AG04449 (cell line): ENCODE measurements at regions not wholly inside any gene's neighbourhood (a gene's known extent, or its start where the extent isn't known, plus 50 kb on each side); places are given as distances from the start of the nearest gene placed in this dataset.

Experiments
- CTCF ChIA-PET: fragments of 350-600 bp; formaldehyde crosslinking; extraction: SDS; loops from one replicate; lab custom pipeline; 2021; ENCODE audit warnings: antibody characterized with exemption; lab: Yijun Ruan, JAX
- POLR2A ChIA-PET: fragments of 400-600, 350-600 bp; formaldehyde crosslinking; extraction: SDS; loops from one replicate; lab custom pipeline; 2020; ENCODE audit warnings: antibody characterized with exemption, inconsistent platforms; lab: Yijun Ruan, JAX
- DNase-seq: peaks from one replicate; pipeline ENCODE4 v3.0.0-alpha.2; 2010; ENCODE audit warnings: low read depth, low spot score
- H3K4me3 ChIP-seq: 2 replicates; pipeline ENCODE4 v1.5.1; 2011; ENCODE audit warnings: low read depth, mild to moderate bottlenecking, control low read depth, low read length
- TF ChIP-seq, protein P1 (sequence below): IDR thresholded peaks from one replicate; pipeline ENCODE4 v1.5.1; 2011; ENCODE audit warnings: mild to moderate bottlenecking, moderate library complexity, low read length, control low read depth, inconsistent platforms; ENCODE audit not compliant: insufficient read depth; ENCODE audit errors: missing control alignments

DNA sequence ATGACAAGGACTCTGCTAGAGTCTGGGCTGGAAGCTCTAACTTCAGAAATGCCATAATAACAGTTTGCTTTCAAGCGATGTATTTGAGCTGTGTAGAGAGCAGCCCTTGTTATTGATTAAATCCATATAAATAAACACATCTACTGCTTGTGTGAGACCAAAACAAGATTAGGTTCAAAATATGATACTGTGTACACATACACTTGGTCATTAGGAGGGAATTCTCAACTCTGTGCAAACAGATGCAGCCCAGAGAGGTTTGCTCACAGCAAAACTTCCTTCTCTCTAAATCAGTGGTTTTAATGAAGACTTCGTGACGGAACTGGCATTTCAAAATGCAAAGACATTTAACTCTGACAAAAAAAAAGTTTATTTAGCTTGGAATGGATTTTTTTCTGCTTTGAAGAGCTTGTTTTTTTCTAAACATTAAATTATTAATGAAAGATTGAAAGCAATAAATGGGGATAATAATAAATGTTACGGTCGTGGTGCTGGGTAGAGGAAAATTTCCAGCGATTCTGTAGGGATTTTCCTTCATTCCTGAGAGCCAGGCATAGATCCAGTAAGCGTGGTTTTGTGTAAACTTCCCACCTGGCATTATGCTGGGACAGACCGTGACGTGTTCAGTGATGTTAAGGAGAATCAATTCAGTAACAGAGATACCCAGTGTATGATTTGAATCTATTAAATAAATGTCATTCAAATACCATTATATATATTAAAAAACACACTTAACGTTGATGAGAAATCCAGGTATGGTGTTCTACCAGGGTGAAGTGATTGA lies 213.7 kb downstream of the TEX29 start:
- TF ChIP-seq, protein P1, sequence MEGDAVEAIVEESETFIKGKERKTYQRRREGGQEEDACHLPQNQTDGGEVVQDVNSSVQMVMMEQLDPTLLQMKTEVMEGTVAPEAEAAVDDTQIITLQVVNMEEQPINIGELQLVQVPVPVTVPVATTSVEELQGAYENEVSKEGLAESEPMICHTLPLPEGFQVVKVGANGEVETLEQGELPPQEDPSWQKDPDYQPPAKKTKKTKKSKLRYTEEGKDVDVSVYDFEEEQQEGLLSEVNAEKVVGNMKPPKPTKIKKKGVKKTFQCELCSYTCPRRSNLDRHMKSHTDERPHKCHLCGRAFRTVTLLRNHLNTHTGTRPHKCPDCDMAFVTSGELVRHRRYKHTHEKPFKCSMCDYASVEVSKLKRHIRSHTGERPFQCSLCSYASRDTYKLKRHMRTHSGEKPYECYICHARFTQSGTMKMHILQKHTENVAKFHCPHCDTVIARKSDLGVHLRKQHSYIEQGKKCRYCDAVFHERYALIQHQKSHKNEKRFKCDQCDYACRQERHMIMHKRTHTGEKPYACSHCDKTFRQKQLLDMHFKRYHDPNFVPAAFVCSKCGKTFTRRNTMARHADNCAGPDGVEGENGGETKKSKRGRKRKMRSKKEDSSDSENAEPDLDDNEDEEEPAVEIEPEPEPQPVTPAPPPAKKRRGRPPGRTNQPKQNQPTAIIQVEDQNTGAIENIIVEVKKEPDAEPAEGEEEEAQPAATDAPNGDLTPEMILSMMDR: no peak
- ChIA-PET POLR2A (no interaction called here), CTCF (no interaction called here)
- H3K4me3 ChIP-seq: no peak overlapping the region
- no peak for DNase-seq

DNA sequence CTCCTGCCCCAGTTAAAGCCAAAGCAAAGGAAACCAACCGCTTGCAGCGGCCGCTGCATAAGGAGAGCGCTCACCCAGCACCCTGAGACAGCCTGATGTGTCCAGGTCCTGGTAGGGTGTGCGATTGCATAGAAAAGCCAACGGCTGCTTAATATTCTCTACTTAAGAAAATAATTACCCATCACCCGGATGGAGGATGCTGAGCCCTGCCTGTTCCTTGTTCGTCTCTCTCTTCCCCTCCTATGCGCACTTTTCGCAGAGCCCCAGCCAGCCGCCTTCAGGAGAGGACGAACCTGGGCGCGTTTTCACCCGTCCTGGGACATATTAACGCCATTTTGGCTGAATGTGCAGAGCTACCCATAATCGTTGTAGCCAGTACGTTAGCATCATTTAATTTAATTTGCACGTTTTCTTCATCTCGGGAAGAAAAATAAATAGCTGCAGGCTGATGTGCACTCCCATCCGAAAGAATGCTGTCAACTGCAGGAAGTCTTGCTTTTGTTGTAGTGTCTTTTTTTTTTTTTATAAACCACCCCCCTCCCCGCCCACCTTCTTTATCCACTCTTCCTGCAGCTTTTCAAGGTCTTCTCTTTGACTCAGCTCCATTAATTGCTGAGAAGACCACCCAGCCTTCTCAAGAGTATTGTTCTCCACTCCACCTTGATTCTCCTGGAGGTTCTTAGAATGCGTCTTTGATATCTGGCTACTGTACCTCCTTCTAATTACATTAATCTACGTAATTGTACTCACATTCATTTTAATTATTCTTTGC lies 214.5 kb downstream of the TEX29 start:
- ChIA-PET CTCF (no interaction called here), POLR2A (no interaction called here)

DNA sequence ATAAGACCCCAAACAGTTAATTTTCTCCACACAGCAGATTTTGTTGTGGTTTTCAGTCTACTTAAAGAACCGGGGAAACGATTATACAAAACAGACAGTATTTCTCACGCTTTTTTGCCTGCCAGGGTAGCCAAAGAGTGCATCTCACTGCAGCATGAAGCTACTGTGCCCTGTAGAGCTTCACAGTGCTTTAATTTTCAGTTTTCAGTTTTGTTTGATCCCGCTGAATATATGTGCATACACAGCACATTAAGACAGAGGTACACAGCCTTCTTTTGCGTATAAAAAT lies 215.0 kb downstream of the TEX29 start:
- ChIA-PET POLR2A (no interaction called here), CTCF (no interaction called here)
- no peak for DNase-seq
- no peak overlapping the region for H3K4me3 ChIP-seq
- TF ChIP-seq, protein P1: no peak

More for the DNA sequence above, 214.5 kb downstream of the TEX29 start:
- no peak overlapping the region for H3K4me3 ChIP-seq
- DNase-seq: no peak
- TF ChIP-seq, protein P1: no peak

DNA sequence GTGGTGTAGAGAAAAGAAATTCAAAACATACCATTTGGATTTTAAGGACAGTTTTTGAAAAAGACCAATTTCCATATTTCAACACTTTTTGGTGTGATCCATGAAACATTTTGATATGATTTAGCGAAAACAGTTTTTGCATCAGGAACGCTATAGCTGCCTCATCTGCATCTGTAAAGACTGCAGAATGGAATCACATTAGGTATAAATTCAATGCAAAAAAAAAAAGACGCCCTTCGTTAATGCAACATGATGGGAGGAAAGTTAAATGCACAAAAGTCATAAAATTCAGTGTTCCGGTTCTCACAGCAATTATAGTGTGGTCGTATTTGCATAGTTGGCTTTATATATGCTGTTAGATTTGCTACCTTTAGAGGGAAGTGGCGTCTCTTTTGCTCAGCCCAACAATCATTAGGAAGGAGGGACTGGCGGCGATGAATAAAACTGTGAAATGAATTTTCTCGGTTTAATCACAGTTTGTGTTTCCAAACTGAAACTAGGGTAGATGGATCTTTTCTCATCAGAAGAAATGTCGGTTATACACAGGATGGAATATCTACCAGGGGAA lies 215.7 kb downstream of the TEX29 start:
- H3K4me3 ChIP-seq: no peak overlapping the region
- no peak for DNase-seq
- TF ChIP-seq, protein P1: no peak
- ChIA-PET CTCF (no interaction called here), POLR2A (no interaction called here)

DNA sequence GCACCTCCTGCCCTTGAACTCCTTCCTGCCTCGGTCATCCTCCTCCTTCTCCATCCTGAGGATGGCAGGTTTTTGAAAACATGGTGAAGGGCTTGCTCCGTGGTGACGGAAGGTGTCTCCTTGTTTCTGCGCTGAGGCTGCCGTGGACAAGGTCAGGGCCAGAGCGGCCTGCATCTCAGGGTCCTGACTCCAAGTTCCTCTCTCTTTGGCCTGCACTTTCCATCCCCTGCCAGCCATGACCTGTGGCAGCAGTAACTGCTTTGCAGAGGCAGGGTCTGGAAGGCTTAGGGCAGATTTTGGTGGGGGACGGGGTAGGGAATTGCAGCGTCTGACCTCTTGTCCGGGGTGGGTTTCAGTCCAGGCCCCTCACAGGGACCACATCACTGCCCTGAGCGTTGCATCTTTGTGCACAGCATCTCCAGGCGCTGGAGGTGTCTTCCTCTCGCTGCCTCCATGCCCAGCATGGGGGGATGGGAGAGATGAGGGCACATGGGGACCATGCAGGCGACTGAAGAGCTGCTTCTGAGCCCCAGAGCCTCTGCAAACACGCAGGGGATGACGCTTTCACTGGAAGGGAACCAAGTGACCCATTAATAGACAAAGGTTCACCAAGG lies 216.8 kb downstream of the TEX29 start:
- POLR2A ChIA-PET: no interaction called here
- TF ChIP-seq, protein P1: no peak

More for the DNA sequence above, 216.8 kb downstream of the TEX29 start:
- no peak overlapping the region for H3K4me3 ChIP-seq
- no peak for DNase-seq
- CTCF ChIA-PET: no interaction called here
